ENCODE measurements at regions not wholly inside any gene's neighbourhood (a gene's known extent, or its start where the extent isn't known, plus 50 kb on each side); places are given as distances from the start of the nearest gene placed in this dataset.

DNA sequence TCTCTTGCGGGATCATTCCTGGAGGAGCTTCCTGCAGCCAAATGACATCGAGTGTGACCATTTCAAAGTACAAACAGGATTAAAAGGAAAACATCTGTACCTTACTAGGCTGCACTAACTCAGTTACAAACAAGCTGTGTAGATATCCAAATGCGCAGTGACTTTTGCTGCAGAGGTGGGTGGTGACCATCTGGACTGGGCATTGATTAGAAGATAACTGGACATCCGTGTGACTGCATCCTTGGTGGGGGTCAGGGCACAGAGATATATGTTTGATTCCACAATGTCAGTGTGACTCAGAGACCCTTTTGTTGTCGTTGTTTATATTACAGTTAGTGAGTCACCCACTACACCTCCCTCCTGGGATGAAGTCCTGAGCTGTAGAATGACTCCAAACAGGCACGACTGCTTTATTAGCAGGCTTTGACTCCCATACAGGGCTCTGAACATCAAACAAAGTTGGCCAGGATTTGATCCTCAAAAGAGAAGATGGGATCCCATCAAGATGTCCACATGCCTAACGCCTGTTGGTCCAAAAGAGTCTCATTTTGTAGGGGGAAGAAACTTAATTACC lies 56.7 kb upstream of the SDK1 start:
- Histone ChIP-seq H3K27me3 (ENCODE audit: low read depth, low read length) (no peaks in the 10 kb centered on the region), H4K20me1 (ENCODE audit: insufficient read depth, low read length) (no peaks in the 10 kb centered on the region), H3K4me2 (ENCODE audit: low read length) (no peak overlapping the region), H3K9ac (ENCODE audit: low read length) (no peak overlapping the region), H3K27ac (ENCODE audit: low read length) (no peak overlapping the region), H3K79me2 (ENCODE audit: low read length) (no peaks in the 10 kb centered on the region), H3K4me1 (ENCODE audit: low read length) (no peaks in the 10 kb centered on the region), H3K4me3 (ENCODE audit: low read length) (no peak overlapping the region), H3K9me3 (ENCODE audit: insufficient read depth, low read length) (no peaks in the 10 kb centered on the region), H3K36me3 (replicated peaks; ENCODE audit: low read depth, low read length) (no peaks in the 10 kb centered on the region), H2AFZ (ENCODE audit: low read depth, low read length) (no peak overlapping the region)
- TF ChIP-seq EZH2phosphoT487 (IDR thresholded peaks at IDR 0.05; ENCODE audit: low read depth) (no peak), CTCF (IDR thresholded peaks at IDR 0.05; ENCODE audit: low read depth, low read length) (no peak)

- Histone ChIP-seq H3K4me2 (ENCODE audit: low read length) (no peak overlapping the region), H3K9ac (ENCODE audit: low read length) (no peak overlapping the region), H3K27me3 (ENCODE audit: low read depth, low read length) (no peaks in the 10 kb centered on the region), H3K9me3 (ENCODE audit: insufficient read depth, low read length) (no peaks in the 10 kb centered on the region), H3K36me3 (replicated peaks; ENCODE audit: low read depth, low read length) (no peaks in the 10 kb centered on the region), H3K4me3 (ENCODE audit: low read length) (no peak overlapping the region), H3K4me1 (ENCODE audit: low read length) (no peaks in the 10 kb centered on the region), H3K27ac (ENCODE audit: low read length) (no peak overlapping the region), H3K79me2 (ENCODE audit: low read length) (no peaks in the 10 kb centered on the region), H2AFZ (ENCODE audit: low read depth, low read length) (no peak overlapping the region), H4K20me1 (ENCODE audit: insufficient read depth, low read length) (no peaks in the 10 kb centered on the region)
- TF ChIP-seq CTCF (IDR thresholded peaks at IDR 0.05; ENCODE audit: low read depth, low read length) (no peak), EZH2phosphoT487 (IDR thresholded peaks at IDR 0.05; ENCODE audit: low read depth) (no peak)
Measured at GRCh38 chr7:3245077-3245476, 56.0 kb upstream of the SDK1 start.

DNA sequence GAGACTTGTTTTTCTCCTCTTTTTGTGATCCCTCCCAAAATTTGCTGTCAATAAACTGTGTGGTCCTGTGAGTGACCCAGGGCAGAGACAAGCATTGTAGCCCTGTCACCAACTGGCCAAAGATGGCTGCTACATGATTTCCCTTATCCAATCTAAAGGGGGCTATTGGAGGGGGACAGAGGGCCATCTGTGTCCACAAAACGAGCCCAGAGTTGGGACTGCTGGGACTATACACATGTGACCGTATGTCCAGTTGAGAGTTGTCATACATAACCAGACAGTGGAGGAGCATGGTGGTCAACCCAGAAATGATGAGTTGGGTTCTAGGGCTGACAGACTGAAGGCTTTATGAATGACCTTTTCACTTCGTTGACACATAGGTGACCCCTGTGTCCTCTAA lies 55.3 kb upstream of the SDK1 start:
- no peak overlapping the region for H3K27ac ChIP-seq (ENCODE audit: low read length)
- no peaks in the 10 kb centered on the region for H3K4me1 ChIP-seq (ENCODE audit: low read length)
- no peaks in the 10 kb centered on the region for H3K36me3 ChIP-seq (replicated peaks; ENCODE audit: low read depth, low read length)
- no peaks in the 10 kb centered on the region for H3K9me3 ChIP-seq (ENCODE audit: insufficient read depth, low read length)
- no peaks in the 10 kb centered on the region for H3K27me3 ChIP-seq (ENCODE audit: low read depth, low read length)
- H3K9ac ChIP-seq (ENCODE audit: low read length) = no peak overlapping the region
- no peaks in the 10 kb centered on the region for H4K20me1 ChIP-seq (ENCODE audit: insufficient read depth, low read length)
- H3K79me2 ChIP-seq (ENCODE audit: low read length) = no peaks in the 10 kb centered on the region
- no peak overlapping the region for H2AFZ ChIP-seq (ENCODE audit: low read depth, low read length)
- TF ChIP-seq EZH2phosphoT487 (IDR thresholded peaks at IDR 0.05; ENCODE audit: low read depth) (no peak), CTCF (IDR thresholded peaks at IDR 0.05; ENCODE audit: low read depth, low read length) (no peak)
- no peak overlapping the region for H3K4me2 ChIP-seq (ENCODE audit: low read length)
- H3K4me3 ChIP-seq (ENCODE audit: low read length) = no peak overlapping the region

DNA sequence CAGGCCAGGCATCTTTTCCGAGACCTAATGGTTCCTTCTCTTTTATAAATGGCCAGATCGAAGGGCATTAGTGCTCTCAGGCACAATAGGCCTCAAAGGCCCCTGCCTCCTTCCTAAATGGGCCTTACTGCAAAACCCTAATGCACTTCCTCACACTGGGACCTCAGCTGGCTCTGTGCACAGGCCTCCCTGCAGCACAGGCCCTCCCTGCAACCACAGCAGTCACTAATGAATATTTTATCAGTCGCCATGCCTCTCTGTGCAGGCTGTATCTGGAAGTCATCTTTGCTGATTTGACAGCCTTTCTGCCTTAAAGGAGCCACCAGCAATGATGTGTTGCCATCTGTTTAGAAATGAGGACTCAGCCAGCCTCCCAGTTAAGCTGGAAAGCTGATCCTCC lies 54.9 kb upstream of the SDK1 start:
- H3K27me3 ChIP-seq (ENCODE audit: low read depth, low read length) = no peaks in the 10 kb centered on the region
- no peaks in the 10 kb centered on the region for H3K9me3 ChIP-seq (ENCODE audit: insufficient read depth, low read length)
- H3K27ac ChIP-seq (ENCODE audit: low read length) = no peak overlapping the region

More for the DNA sequence above, 54.9 kb upstream of the SDK1 start:
- no peak overlapping the region for H2AFZ ChIP-seq (ENCODE audit: low read depth, low read length)
- no peaks in the 10 kb centered on the region for H3K4me1 ChIP-seq (ENCODE audit: low read length)
- no peaks in the 10 kb centered on the region for H3K36me3 ChIP-seq (replicated peaks; ENCODE audit: low read depth, low read length)
- TF ChIP-seq EZH2phosphoT487 (IDR thresholded peaks at IDR 0.05; ENCODE audit: low read depth) = no peak
- TF ChIP-seq CTCF (IDR thresholded peaks at IDR 0.05; ENCODE audit: low read depth, low read length) = no peak
- H3K79me2 ChIP-seq (ENCODE audit: low read length) = no peaks in the 10 kb centered on the region
- no peak overlapping the region for H3K4me2 ChIP-seq (ENCODE audit: low read length)
- no peaks in the 10 kb centered on the region for H4K20me1 ChIP-seq (ENCODE audit: insufficient read depth, low read length)
- H3K4me3 ChIP-seq (ENCODE audit: low read length) = no peak overlapping the region
- no peak overlapping the region for H3K9ac ChIP-seq (ENCODE audit: low read length)
